AG20443 (cell line): ENCODE measurements at regions not wholly inside any gene's neighbourhood (a gene's known extent, or its start where the extent isn't known, plus 50 kb on each side); places are given as distances from the start of the nearest gene placed in this dataset.

Source experiments
- DNase-seq: peaks from one replicate; pipeline ENCODE4 v3.0.0; 2012; ENCODE audit warnings: low spot score, mixed read lengths

DNA sequence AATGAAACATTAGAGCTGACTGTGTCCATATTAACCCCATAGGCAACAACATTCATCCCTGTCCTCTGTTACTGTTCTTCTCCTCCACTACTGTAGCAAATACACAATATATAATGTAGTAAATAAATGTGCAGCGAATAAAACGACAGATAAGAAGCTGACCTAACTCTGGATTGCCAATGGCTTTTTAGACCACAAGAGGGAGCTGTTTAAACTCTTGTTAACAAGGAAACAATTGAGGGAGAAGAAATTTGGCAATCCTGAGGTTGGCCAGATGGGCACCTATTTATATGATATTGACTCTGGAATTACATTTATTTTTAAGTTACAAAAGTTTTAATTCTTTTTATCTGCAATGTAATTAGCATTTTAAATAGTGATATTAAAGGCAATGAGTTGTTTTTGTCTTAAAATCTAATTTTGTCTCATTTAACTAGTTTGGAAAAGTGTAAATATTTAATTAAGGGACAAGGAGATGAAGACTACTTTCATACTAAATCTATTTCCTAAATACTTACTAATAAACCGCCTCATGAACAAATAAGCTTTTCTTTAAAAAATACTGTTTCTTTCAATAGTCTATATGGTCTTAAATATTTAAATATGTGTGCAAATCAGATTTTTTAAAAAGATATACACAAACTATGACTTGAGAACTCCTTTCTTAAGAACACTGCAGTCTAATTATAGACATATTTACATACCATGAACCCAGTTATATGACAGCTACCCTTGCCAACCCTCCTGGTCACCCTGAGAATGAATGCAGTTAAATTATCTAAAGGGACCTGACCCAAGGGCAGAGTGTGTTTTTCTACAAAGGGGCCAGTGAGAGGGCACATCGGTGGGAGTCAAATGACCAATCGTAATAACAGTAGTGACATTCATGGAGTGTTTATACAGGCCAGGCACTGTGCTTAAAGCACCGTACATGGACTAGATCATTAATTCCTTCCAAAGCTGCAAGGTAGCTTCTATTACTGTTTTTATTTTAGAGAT is 52.9 kb upstream of the HPF1 start:
- DNase-seq, result peak; percentile 78

DNA sequence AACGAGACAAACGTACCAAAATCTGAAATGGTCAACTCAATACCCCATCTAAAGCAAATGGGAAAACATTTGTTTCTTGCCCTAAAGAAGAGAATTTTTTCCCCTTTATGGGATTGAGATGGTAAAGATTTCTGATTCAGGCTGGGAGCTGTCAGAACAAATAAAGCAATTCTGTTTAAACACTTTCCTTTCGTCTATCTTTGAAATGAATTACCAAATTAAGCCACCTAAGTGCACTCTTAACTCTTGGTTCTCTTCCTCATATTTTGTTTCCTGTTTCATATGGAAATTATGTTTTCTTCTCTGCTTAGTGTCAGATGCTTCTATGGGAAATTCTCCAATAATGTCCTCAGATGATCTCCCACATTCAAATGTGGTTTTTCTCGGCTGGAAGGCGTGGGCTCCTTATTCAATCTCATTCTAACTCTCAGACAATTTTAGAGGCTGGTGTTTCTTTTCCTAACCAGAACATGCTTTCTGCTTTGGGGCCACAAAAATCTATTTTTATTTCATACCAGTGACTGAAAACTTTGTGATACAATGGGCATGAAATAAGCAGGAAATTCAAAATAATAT is 50.3 kb upstream of the HPF1 start:
- DNase-seq, result no peak
